ENCODE measurements at regions not wholly inside any gene's neighbourhood (a gene's known extent, or its start where the extent isn't known, plus 50 kb on each side); places are given as distances from the start of the nearest gene placed in this dataset.

DNA sequence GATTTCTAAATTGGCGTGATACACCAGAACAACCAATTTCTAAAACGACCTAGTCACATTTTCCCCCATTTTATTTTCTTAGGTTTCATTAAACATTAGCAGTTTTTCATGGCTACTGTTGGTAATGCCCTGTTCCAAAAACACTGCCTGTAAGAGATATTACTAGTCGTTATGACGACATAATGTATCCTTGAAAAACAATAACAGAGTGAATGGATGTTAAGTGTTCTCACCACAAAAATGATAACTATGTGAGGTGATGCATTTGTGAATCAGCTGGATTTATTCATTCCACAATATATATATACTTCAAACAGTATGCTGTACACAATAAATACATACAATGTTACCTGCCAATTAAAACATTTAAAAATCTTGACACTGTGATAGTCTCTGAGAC lies 1147.6 kb upstream of the PCDH10 start:
- TF ChIP-seq, protein P1, sequence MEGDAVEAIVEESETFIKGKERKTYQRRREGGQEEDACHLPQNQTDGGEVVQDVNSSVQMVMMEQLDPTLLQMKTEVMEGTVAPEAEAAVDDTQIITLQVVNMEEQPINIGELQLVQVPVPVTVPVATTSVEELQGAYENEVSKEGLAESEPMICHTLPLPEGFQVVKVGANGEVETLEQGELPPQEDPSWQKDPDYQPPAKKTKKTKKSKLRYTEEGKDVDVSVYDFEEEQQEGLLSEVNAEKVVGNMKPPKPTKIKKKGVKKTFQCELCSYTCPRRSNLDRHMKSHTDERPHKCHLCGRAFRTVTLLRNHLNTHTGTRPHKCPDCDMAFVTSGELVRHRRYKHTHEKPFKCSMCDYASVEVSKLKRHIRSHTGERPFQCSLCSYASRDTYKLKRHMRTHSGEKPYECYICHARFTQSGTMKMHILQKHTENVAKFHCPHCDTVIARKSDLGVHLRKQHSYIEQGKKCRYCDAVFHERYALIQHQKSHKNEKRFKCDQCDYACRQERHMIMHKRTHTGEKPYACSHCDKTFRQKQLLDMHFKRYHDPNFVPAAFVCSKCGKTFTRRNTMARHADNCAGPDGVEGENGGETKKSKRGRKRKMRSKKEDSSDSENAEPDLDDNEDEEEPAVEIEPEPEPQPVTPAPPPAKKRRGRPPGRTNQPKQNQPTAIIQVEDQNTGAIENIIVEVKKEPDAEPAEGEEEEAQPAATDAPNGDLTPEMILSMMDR (conservative IDR thresholded peaks at IDR 0.05; ENCODE audit: low read length): no peak
- no peak for TF ChIP-seq EZH2phosphoT487 (IDR thresholded peaks at IDR 0.05; ENCODE audit: borderline replicate concordance)

Data from Loucy (cell line).